GM21515 (cell line): ENCODE measurements at regions not wholly inside any gene's neighbourhood (a gene's known extent, or its start where the extent isn't known, plus 50 kb on each side); places are given as distances from the start of the nearest gene placed in this dataset.
"Not testable (repeated sequence)": the region's sequence is repeated elsewhere in the genome, so short reads cannot be mapped to it uniquely, and the experiment has no call there.

Experiments
- ATAC-seq: cut with Tn5 transposase; IDR thresholded peaks from one replicate; pipeline ENCODE4 v1.9.1; 2021; ENCODE audit not compliant: unreplicated experiment

DNA sequence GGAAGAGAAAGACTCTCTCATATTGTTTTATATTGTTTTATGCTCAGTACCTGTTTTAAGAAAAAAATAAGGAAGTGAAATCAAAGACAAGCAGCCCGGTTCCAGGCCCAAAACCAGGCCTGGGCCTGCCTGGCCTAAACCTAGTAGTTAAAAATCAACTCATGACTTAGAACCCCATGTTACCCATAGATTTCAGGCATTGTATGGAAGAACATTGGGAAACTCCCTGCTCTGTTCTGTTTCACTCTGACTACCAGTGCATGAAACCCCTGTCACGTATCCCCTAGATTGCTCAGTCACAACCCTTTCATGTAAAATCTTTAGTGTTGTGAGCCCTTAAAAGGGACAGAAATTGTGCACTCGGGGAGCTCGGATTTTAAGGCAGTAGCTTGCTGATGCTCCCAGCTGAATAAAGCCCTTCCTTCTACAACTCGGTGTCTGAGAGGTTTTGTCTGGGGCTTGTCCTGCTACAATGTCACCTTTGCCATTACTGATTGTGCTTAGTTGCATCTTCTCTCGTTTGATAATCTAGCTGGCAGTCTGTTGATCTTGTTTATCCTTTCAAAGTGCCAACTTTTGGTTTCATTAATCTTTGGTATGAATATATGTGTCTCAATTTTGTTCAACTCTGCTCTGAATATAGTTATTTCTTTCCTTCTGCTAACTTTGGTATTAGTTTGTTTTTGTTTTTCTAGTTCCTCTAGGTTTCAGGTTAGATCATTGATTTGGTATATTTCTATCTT lies 842.8 kb upstream of the NDST4 start:
- ATAC-seq: not testable (repeated sequence)

GRCh38 chr4:115950806-115951205 lies 837.4 kb upstream of the NDST4 start:
- no peak for ATAC-seq

DNA sequence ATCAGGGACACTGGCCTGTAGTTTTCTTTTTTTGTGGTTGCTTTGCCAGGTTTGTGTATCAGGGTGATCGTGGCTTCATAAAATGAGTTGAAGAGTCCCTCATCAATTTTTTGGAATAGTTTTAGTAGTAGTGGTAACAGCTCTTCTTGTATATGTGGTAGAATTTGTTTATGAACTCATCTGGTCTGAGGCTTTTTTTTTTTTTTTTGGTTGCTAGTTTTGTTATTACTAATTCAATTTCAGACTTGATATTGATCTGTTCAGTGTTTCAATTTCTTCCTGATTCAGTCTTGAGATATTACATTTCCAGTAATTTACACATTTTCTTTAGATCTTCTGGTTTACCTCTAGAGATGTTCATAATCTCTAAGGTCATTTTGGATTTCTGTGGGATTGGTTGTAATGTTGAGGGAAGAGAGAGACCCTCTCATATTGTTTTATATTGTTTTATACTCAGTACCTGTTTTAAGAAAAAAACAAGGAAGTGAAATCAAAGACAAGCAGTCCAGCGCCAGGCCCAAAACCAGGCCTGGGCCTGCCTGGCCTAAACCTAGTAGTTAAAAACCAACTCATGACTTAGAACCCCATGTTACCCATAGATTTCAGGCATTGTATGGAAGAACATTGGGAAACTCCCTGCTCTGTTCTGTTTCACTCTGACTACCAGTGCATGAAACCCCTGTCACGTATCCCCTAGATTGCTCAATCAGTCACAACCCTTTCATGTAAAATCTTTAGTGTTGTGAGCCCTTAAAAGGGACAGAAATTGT lies 836.7 kb upstream of the NDST4 start:
- ATAC-seq: peak; percentile 76

GRCh38 chr4:115945026-115945425 lies 831.6 kb upstream of the NDST4 start:
- no peak for ATAC-seq

- ATAC-seq: no peak
These were observed 830.9 kb upstream of the NDST4 start for GRCh38 chr4:115944146-115944905.

DNA sequence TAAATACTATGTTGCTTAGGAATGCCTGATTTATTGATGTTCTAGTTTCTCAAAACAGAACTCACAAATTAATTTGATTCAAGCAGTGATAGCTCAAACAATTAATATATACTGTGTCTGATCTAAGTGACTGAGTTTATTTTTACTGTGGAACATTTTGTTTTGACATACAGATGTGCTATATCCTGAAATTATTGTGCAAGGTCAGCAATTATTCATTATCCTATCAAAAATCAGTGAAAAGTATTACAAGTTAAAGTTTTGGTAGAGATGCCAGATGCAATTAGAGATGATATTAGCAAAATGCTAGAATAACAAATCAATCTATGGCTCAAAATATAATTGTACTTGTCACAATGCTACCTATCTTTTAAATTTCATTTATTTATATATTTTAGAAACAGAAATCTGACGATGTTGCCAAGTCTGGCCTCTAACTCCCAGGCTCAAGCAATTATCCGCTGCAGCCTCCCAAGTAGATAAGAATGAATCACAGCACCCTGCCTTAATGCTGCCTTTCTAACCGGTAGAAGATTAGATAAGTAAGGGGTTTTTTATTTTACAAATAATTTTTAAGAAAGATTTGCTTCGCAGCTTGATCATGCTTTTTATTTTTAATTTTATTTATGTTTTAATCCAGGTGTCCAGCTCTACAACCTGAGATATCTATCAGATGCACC lies 825.5 kb upstream of the NDST4 start:
- no peak for ATAC-seq

DNA sequence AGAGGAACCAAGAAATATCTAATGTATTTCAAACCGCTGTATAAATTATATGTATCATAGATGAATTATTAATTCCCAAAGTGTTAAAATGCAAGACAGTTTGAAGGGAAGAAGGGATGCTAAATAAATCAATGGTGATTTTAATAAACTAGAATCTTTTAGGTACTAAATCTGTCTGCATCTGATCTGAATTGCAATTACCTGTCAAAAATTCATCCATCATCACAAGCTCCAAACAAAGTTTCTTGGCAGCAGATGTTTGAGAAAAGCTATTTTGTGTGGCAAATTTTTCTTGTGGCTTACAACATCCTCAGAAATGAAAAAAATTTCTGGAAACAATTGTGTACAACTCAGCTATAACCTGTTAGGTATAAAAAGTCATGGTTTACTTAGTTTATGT lies 816.0 kb upstream of the NDST4 start:
- ATAC-seq: no peak

- no peak for ATAC-seq
These were observed 814.0 kb upstream of the NDST4 start for GRCh38 chr4:115927382-115927781.

- no peak for ATAC-seq
These were observed 809.7 kb upstream of the NDST4 start for GRCh38 chr4:115923152-115923551.

GRCh38 chr4:115920637-115921036 lies 807.2 kb upstream of the NDST4 start:
- no peak for ATAC-seq

GRCh38 chr4:115918149-115918548 lies 804.7 kb upstream of the NDST4 start:
- ATAC-seq: no peak

- no peak for ATAC-seq
These were observed 793.0 kb upstream of the NDST4 start for GRCh38 chr4:115906428-115906827.

- ATAC-seq: no peak
These were observed 770.4 kb upstream of the NDST4 start for GRCh38 chr4:115883847-115884246.

DNA sequence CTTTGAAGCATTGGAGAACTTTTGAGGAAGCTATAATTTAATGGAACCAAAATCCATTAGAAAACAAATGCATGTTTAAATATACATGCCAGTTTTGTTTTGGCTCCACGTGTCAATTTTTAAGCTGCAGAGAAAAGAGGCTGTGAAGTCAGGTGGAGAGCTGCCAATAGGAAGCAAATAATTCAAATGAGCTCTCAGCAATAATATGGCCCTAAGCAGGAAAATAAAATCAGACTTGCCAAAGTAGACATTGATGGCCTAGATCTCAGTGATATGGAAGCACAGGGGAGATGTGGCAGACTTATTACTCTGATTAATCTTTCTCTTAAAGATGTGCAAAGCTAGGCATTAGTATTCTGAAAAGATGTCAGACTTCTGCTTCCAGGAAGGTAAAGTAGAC lies 769.8 kb upstream of the NDST4 start:
- no peak for ATAC-seq

DNA sequence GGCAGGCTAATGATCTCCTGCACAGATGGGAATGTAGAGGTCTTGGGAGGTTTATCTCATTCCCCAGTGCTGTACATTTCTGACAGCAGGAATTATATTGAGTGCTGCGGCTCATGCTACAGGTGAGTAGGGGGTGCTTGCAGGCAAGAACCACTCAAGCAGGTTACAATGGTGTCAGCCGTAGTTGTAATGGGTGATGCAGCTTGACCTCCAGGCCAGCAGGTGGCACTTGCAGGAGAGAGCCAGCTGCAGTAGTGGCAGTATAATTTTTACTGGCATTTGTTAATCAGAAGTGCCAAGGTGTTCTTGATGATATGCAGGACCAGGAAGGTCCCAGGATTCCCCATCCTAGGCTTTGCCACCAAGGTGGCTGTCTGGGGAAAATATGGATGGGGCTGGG lies 759.6 kb upstream of the NDST4 start:
- ATAC-seq: no peak

DNA sequence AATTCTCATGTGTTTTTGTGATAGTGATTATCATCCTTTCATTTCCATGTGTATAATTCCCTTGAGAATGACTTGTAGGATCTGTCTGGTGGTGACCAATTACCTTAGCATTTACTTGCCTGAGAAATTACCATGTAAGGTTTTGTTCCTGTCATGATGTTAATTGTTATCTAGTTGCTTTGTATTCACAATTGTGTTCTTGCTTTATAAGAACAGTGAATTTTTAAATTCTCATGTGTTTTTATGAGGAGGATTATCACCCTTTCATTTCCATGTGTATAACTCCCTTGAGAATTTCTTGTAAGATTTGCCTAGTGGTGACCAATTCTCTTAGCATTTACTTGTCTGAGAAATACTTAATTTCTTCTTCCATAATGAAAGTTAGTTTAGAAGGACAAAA lies 758.2 kb upstream of the NDST4 start:
- no peak for ATAC-seq

- no peak for ATAC-seq
These were observed 753.0 kb upstream of the NDST4 start for GRCh38 chr4:115866364-115866896.

DNA sequence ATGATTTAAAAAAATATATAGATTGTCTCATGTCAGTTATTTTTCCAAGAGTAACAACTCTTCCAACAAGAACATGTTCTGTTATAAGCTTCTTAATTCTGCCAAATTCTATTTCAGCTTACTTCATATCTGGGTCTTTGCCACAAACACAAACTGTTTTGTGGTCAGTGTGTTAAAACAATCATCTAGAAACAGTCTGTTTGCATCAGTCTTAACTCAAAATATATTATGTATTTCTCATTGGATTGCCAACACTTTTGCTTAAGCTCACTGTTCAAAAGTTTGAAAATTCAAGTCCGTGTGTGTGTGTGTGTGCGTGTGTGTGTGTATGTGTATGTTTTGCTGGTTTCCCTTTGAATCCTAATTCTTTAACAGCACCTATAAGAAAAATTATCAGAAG lies 752.3 kb upstream of the NDST4 start:
- no peak for ATAC-seq

DNA sequence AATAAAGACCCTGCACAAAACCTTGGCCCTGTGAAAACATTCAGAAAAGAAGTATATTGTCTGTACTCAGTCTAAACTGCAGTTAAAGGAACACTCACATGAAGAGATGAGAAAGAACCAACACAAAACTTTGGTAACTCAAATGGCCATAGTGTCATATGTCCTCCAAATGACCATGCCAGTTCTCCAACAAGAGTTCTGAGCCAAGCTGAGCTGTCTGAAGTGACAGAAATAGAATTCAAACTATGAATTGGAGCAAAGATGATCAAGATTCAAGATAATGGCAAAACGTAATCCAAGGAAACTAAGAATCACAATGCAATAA lies 739.3 kb upstream of the NDST4 start:
- no peak for ATAC-seq

- peak; percentile 79 for ATAC-seq
These were observed 738.7 kb upstream of the NDST4 start for GRCh38 chr4:115851918-115852766.
